Islet of Langerhans (tissue), 1 donor: ENCODE measurements at regions not wholly inside any gene's neighbourhood (a gene's known extent, or its start where the extent isn't known, plus 50 kb on each side); places are given as distances from the start of the nearest gene placed in this dataset.
"Not testable (repeated sequence)": the region's sequence is repeated elsewhere in the genome, so short reads cannot be mapped to it uniquely, and the experiment has no call there.

ENCODE experiments used
- FAIRE-seq: peaks from one replicate; lab custom pipeline; 2011; peaks lifted over from hg19 to GRCh38; lab: Jason Lieb, UNC

DNA sequence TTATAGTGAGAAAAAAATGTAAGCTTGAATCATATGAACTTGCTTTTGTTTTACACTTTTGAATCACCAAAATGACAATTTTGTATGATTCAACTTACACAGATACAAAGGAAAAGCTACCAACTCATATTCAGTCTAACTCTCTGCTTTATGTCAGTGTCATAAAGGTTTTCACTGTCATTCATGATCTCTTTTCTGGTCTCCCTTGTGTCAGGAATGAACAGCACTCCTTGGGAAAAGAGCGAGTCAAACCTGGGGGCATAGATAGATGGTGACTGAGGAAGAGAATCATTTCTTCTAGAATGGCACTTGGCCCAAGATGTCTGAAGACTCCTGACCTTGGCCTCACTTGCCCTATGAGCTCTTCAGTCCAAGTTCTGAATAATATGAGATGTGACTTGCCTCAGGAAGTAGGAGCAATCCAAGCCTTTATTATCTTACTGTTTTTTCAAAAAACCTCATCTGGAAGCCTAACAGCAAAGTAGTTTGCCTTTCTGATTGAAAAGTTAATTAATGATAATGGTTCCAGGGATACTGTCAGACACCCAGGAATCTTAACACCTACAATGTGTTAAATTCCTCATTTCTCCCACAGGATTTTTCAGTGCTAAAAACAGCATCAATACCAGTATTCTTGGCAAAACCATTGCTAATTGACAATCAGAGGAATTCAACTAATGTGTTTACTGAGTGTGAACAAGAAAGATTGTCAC is 270.0 kb upstream of the HSF2 start:
- FAIRE-seq = no peak

GRCh38 chr6:122130026-122130348 is 269.5 kb upstream of the HSF2 start:
- FAIRE-seq = no peak

GRCh38 chr6:122130518-122130917 is 268.9 kb upstream of the HSF2 start:
- FAIRE-seq = no peak

DNA sequence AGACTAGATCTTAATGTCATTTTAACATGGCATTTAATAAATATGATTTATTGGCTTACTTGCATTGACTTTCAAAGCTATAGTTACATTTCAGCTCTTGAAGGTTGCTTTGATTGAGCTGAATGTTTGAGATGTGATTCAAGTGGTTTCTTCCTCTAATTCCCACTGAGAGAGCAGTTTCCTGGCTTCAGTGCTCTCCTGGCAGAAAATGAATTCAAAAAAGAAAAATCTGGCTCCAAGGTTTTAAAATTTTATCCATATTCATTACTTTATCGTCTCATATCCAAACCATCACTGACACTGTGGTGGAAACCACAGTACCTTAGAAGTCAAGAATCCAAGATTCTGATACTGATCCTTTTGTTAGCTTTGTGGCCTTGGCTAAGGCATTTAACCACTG is 263.1 kb upstream of the HSF2 start:
- FAIRE-seq = no peak

DNA sequence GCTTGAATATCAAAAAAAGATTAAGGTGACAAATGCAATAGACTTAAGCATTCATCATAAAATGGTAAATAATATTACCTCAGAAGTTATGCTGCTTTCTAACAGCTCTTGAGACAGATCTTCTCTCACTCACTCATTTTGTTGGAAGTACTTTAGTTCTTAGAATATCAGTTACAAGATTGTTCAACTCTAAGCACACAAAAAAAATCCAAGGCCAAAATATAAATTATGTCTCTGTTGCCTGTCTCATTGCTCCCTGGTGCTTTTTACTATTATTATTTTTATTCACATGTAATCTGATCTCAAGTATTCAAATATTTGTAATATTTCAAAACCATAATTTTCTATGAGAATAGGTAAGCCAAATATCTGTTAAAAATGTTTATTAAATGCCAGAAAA is 259.4 kb upstream of the HSF2 start:
- FAIRE-seq = no peak

DNA sequence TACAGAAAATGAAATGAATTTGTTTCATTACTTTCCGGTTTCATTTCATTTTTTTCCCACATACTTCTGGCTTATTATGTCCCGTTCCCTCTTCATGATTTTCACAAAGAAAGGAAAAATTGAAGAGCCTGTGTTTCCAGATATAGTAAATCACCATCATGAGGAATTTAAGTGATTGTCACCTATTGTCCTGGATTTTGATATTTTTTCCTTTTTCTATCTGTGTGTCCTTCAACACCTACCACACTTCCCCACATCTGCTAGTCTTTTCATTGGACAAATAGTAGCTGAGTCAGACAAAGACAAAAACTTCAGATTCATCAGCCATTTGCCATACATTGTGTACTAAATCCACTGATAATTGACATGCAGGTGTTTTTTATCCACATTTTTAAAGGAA is 258.2 kb upstream of the HSF2 start:
- no peak for FAIRE-seq

DNA sequence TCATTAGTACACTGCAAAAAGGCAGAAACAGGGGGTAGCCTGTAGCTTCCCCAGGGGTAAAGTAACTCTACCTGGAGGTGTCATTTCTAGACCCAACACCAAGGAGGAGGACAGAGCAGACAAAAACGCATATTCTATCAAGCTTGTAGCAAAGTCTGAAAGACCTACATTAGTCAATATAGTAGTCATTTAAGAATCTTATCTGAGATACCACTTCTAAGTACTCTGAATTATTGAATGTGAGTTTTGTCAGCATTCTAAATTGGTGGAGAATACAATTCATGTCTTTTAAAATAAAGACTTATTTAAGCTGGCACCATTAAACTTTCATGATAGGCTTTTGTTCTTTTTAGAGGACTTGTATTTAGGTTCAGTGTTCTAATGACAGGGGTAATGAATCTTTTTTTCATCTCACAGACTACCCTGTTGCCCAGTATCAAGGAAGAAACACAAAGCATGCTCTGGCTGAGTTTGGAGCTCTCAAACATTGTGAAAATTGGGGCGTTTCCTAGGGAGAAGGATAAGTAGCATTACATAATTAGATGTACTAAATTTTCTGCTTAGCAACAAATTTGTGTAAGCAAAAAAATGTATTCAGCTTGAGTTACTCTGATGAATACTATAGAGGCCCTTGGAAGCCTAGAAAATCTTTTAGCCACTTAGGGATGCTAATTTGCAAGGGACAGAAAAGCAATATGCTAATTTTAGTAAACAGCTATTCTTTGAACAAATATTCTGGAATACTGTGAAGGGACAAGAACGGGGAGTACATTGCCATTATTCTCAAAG is 255.4 kb upstream of the HSF2 start:
- FAIRE-seq = no peak

GRCh38 chr6:122145246-122145645 is 254.2 kb upstream of the HSF2 start:
- no peak for FAIRE-seq

DNA sequence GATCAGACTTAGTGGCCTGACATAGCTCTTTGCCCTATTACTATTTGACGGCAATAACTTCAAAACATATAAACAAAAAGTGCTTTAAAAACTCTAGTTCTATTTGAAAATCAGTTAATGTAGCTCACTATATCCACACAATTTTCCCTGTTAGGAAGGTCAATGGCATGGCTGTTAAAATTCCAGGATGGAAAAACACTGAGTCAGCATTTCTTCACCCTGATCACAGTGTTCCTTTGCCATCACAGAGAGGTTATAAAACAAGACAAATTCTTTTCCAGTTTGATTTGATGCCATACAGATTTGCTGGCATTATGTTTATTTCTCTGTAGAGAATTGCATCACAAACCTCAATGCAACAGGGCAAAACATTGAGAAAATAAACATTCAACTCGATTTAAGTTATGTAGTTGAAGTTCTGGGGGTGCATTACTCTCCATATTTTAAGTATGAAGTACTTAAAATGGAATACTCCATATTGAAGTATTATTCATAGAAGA is 253.7 kb upstream of the HSF2 start:
- no peak for FAIRE-seq

GRCh38 chr6:122147291-122147690 is 252.2 kb upstream of the HSF2 start:
- FAIRE-seq = no peak

DNA sequence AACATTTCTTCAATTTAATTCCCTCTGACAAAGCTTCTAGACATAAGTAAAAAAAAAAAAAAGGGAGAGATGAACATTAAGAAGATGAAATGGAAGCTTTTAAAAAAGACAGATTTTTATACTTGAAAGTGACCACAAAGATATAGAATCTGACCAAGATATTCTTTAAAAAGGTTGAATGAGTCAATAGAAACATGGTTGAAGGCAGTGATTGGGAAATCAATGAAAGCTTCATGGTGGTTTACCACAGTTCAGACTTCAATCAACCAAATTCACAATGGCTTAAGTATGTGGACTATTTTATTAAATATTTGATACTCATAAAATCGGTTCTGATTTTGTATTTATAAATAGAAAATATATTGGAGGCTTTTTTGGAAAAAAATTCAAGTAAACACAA is 248.4 kb upstream of the HSF2 start:
- no peak for FAIRE-seq

DNA sequence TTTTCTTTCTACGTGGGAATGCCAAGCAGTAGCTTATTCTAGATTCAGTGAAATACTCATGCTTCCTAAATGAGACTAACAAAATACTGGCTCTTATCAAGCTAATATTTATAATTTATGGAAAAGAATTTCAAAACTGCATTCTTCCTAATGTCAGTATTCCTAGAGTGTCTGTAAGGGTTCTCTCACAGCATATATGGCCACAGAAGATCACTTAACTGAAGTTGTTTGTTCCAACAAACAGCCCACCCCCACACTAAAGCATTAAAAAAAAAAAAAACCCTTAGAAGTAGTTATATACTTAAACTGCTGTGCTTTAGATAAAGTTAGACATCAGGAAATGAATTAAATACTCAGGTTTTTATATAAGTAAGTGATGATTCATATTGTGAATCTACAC is 247.7 kb upstream of the HSF2 start:
- FAIRE-seq = no peak

DNA sequence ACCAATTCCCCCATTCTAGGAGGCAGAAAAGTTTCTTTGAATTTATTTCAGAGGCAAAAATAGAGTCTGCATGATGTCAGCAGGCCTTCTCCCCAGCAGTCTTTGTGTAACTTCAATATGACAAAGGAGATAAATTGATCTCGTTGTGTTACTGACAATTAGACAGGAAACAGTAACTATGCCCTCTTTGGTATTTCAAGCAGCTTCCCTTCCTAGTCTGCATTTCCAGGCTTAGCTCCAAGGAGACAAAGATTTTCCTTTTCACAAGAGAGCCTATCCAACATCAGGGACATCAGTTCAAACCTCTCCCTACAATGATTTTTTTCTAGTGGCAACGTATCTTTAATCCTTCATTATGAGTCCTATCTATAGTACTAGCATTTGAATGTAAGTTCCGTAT is 245.9 kb upstream of the HSF2 start:
- FAIRE-seq = no peak

DNA sequence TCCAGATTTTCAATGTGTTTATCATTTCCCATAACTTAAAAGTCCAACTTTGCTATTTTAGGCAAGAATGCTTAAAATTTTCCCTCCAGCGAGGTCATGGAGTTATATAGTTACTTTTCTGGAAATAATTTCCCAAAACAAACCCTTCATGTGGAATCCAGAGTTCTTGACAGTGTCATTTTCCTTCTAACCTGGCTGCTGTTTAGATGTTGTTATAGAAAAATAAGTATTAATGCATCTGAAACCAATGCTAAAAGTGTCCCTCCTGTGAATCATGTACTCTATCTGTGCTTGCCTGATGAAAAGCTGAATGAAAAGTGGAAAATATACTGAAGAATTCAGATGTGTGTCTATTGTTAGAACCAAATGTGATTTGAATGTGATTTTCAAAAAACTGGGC is 245.3 kb upstream of the HSF2 start:
- no peak for FAIRE-seq

DNA sequence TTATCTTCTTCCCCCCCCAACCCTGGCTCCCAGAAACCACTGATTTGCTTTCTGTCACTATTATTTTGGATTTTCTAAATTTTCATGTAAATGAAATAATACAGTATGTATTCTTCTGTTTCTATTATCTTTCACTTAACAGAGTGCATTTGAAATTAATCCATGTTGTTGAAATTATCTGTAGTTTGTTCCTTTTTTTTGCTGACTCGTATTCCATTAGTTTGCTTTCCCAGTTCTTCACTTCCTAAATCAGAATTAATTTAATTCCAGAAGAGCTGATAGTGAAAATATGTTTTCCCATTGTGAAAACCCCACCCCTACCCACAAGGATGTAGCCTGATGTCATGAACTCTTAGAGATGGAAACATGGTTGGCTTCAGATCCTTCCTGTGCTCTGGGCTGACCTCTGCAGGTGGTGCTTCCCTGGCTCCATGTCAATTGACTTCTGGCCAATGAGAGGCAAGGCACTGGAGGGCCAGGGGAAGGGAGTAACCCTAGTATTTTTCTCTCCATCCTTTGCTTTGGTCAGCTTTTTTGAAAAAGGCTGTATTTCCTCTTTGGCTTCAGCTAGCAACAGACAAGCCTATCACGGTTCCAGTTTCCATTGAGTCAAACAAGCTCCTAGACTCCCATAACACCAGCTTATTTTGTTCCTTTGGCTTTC is 244.4 kb upstream of the HSF2 start:
- no peak for FAIRE-seq

GRCh38 chr6:122161136-122161535 is 238.3 kb upstream of the HSF2 start:
- no peak for FAIRE-seq

DNA sequence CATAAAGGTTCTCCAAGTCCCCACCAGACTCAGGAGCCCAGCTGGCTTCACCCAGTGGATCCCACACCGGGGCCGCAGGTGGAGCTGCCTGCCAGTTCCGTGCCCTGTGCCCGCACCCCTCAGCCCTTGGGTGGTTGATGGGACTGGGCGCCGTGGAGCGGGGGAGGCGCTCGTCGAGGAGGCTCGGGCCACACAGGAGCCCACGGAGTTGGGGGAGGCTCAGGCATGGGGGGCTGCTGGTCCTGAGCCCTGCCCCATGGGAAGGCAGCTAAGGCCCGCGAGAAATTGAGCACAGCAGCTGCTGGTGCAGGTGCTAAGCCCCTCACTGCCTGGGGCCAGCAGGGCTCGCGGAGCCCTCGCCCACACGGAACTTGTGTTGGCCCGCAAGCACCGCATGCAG is 234.4 kb upstream of the HSF2 start:
- no peak for FAIRE-seq

- no peak for FAIRE-seq
These were observed 229.2 kb upstream of the HSF2 start for GRCh38 chr6:122170274-122170673.

GRCh38 chr6:122178988-122179387 is 220.5 kb upstream of the HSF2 start:
- FAIRE-seq = no peak

- no peak for FAIRE-seq
These were observed 219.3 kb upstream of the HSF2 start for GRCh38 chr6:122180132-122180531.

DNA sequence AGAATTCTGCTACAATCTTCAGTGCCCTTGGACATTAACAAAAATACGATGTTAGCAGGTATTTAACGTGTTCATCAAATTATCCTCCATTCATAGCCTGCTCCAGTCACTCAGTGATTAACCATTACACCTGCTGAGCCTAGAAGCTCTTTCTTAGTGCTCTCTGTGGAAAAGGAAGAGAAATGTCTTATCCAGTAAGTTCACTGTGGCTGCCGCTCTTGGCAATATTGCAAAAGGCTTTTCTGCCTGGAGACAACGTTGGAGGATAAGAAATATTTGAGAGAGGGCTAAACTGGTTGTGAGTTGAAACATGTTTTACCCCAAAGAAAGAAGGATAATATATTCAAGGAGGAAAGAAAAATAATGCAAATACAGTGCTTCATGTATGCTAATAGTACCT is 217.4 kb upstream of the HSF2 start:
- FAIRE-seq = no peak

- FAIRE-seq = peak; percentile 92
These were observed 215.0 kb upstream of the HSF2 start for GRCh38 chr6:122184401-122184827.

GRCh38 chr6:122185458-122185857 is 214.0 kb upstream of the HSF2 start:
- FAIRE-seq = not testable (repeated sequence)
